Hepatocyte (in vitro differentiated cells): ENCODE measurements at regions not wholly inside any gene's neighbourhood (a gene's known extent, or its start where the extent isn't known, plus 50 kb on each side); places are given as distances from the start of the nearest gene placed in this dataset.

Source experiments
- CTCF ChIP-seq: fragments of 200-600 bp; sonication (generic); IDR thresholded peaks from 2 replicates; pipeline ENCODE4 v1.5.1; 2016; ENCODE audit warnings: antibody characterized with exemption, mild to moderate bottlenecking; ENCODE audit not compliant: poor library complexity
- EZH2phosphoT487 ChIP-seq: fragments of 200-600 bp; sonication (generic); IDR thresholded peaks from one replicate; pipeline ENCODE4 v1.6.1; 2018; ENCODE audit warnings: antibody characterized with exemption, mild to moderate bottlenecking, low read depth, moderate library complexity; ENCODE audit not compliant: unreplicated experiment, severe bottlenecking

GRCh38 chr12:125259178-125259867 lies 194.1 kb downstream of the AACS start:
- TF ChIP-seq CTCF: no peak
- TF ChIP-seq EZH2phosphoT487: no peak
